Left lung (tissue), 4 donors: ENCODE measurements at regions not wholly inside any gene's neighbourhood (a gene's known extent, or its start where the extent isn't known, plus 50 kb on each side); places are given as distances from the start of the nearest gene placed in this dataset.

ENCODE experiments used
- ATAC-seq: fragments of 200-7000 bp; cut with Tn5 transposase; one replicate; pipeline ENCODE4 v1.9.1; 2020; ENCODE audit warnings: moderate library complexity
- DNase-seq, 4 donors: peaks; one replicate each; pipeline ENCODE4 v3.0.0-alpha.2; 2013 to 2020
- H3K27ac ChIP-seq, 2 donors: fragments of 200-600 bp; sonication (generic) in 1 of 2; one replicate each; pipeline versions ENCODE4 v1.5.0 to v1.8.0; 2020 to 2021
- H3K27me3 ChIP-seq, 2 donors: fragments of 200-600 bp; sonication (generic) in 1 of 2; one replicate each; pipeline versions ENCODE4 v1.5.0 to v1.8.0; 2020 to 2021
- H3K36me3 ChIP-seq, 2 donors: fragments of 200-600 bp; sonication (generic) in 1 of 2; one replicate each; pipeline versions ENCODE4 v1.5.0 to v1.8.0; 2020 to 2021
- H3K4me1 ChIP-seq, 2 donors: fragments of 200-600 bp; one replicate each; pipeline ENCODE4 v1.8.0; 2021
- H3K4me3 ChIP-seq, 2 donors: fragments of 200-600 bp; sonication (generic) in 1 of 2; one replicate each; pipeline versions ENCODE4 v1.5.0 to v1.8.0; 2020 to 2021; ENCODE audit warnings: mild to moderate bottlenecking in 1 of 2
- H3K9me3 ChIP-seq, 2 donors: fragments of 200-600 bp; sonication (generic) in 1 of 2; one replicate each; pipeline versions ENCODE4 v1.5.0 to v1.8.0; 2020 to 2021
- intact Hi-C, 2 donors: fragments of 100-400 bp; cut with DNase I; formaldehyde crosslinking; loops; one replicate each; pipeline versions ENCODE4 v1.11.2 to v1.14.2; 2022
- TF ChIP-seq, protein P1 (sequence below), 2 donors: fragments of 200-600 bp; sonication (generic) in 1 of 2; IDR thresholded peaks; one replicate each; pipeline versions ENCODE4 v1.5.0 to v1.8.0; 2021; ENCODE audit warnings: antibody characterized with exemption in 2 of 2
- donor health status: DM: no; HTN: yes; CAD: no.
- donor health status: DM: no; HTN: no; CAD: no.

DNA sequence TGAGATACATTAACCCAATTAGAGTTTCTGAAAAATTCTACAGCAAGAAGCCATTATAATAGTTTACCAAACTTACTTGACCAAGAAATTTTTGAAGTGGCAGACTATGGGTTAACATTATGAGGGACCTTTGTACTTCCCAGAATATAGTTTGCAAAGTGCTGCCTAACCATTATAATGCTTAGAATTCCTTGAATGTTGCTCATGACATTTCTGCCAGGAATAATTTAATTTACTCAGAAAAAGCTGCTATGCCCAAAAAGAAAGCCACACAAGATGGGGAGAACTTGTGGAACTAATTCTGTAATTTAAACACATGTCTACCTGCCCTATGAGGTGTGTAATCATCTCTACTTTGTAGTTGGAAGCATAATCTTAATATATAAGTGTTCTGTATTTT, 58.1 kb upstream of the MYCBP2 start:
- Histone ChIP-seq H3K27ac (no peak overlapping the region), H3K4me1 (no peaks in the 10 kb centered on the region), H3K4me3 (no peak overlapping the region), H3K36me3 (no peaks in the 10 kb centered on the region), H3K27me3 (no peaks in the 10 kb centered on the region), H3K9me3 (no peaks in the 10 kb centered on the region)
- TF ChIP-seq, protein P1, sequence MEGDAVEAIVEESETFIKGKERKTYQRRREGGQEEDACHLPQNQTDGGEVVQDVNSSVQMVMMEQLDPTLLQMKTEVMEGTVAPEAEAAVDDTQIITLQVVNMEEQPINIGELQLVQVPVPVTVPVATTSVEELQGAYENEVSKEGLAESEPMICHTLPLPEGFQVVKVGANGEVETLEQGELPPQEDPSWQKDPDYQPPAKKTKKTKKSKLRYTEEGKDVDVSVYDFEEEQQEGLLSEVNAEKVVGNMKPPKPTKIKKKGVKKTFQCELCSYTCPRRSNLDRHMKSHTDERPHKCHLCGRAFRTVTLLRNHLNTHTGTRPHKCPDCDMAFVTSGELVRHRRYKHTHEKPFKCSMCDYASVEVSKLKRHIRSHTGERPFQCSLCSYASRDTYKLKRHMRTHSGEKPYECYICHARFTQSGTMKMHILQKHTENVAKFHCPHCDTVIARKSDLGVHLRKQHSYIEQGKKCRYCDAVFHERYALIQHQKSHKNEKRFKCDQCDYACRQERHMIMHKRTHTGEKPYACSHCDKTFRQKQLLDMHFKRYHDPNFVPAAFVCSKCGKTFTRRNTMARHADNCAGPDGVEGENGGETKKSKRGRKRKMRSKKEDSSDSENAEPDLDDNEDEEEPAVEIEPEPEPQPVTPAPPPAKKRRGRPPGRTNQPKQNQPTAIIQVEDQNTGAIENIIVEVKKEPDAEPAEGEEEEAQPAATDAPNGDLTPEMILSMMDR (IDR thresholded peaks at IDR 0.05), result no peak
- ATAC-seq (no peak), DNase-seq (no peak)
- intact Hi-C loops, result no loop called here

DNA sequence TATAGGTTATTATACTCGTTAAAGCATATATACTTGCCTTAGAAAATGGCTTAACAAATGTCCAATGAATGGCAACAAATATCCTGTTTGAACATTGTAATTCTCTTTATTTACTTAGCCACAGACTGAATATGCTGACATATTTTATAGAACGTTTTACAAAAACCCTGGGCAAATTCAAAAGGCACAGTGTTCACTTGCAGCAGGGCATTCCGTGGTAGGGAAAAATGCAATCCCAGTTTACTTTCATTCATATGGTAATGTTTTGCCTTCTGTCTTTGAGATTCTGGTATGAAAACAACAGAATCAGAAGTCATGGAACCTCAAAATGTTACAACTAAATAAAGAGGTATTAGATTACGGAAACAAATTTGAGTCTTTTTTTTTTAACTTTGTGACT, 56.2 kb upstream of the MYCBP2 start:
- TF ChIP-seq, protein P1 (IDR thresholded peaks at IDR 0.05), result no peak

DNA sequence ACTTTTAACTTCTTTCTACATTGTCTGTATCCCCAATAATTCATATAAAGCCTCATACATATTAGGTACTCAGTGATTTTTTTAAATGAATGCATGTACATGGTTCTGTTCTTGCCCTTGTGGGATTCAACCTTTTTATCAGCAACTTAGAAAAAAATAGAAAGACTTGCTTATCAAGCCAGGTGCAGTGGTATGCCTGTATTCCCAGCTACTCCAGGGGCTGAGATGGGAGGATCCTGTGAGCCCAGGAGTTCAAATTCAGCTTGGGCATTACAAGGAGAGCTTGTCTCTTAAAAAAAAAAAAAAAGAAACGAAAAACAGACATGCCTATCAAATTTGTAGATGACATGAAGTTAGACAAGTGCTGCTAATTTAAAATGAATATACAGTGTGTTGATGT, 54.2 kb upstream of the MYCBP2 start:
- ATAC-seq (no peak), DNase-seq (no peak)
- TF ChIP-seq, protein P1 (IDR thresholded peaks at IDR 0.05), result no peak
- Histone ChIP-seq H3K36me3 (no peaks in the 10 kb centered on the region), H3K9me3 (no peaks in the 10 kb centered on the region), H3K4me3 (no peak overlapping the region), H3K4me1 (no peaks in the 10 kb centered on the region), H3K27me3 (no peaks in the 10 kb centered on the region), H3K27ac (no peak overlapping the region)
- intact Hi-C loops, result no loop called here

More for the DNA sequence above, 56.2 kb upstream of the MYCBP2 start:
- H3K4me3 ChIP-seq, result no peak overlapping the region
- H3K36me3 ChIP-seq, result no peaks in the 10 kb centered on the region
- H3K27me3 ChIP-seq, result no peaks in the 10 kb centered on the region
- DNase-seq, result no peak
- H3K9me3 ChIP-seq, result no peaks in the 10 kb centered on the region
- no peak overlapping the region for H3K27ac ChIP-seq
- intact Hi-C loops, result no loop called here
- ATAC-seq, result no peak
- no peaks in the 10 kb centered on the region for H3K4me1 ChIP-seq

DNA sequence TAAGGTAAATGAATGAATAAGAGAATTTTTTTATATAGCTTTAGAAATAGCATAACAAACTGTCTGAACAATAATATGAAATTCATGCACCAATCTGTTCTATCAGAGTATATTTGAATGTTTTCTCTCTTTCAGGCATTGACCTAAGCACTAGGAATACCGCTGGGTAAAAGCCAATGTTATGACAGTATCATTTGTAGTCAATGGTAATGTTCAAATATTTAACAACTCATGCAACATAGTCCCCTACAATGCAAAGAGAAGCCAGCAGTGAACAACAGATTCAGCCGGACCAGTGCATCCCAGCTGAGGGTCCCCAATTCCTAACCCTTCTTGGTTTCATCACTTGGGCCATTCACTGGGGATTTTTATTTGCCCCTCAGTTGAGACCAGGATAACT, 52.6 kb upstream of the MYCBP2 start:
- intact Hi-C loops, result no loop called here
- H3K36me3 ChIP-seq, result no peaks in the 10 kb centered on the region
- H3K27ac ChIP-seq, result no peak overlapping the region
- TF ChIP-seq, protein P1 (IDR thresholded peaks at IDR 0.05), result no peak
- no peaks in the 10 kb centered on the region for H3K27me3 ChIP-seq
- no peaks in the 10 kb centered on the region for H3K9me3 ChIP-seq
- no peak overlapping the region for H3K4me3 ChIP-seq
- DNase-seq, result no peak
- H3K4me1 ChIP-seq, result no peaks in the 10 kb centered on the region
- ATAC-seq, result no peak

DNA sequence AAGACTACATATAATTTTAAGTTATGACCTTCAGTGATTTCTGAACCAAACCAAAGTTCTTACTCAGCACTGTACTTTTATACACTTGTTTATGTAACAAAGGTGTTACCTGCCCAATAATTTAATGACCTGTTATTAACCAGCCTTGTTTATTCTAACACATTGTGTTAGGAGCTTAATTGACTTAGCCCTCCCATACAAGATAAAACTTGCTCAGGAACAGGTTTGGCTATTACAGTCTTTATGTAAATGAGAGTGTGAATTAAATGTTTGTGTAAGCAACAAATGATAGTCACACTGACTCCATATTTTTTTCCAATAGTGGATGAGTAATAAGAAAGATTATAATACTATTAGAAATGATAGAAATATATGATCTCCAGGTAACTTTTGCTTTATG, 51.8 kb upstream of the MYCBP2 start:
- Histone ChIP-seq H3K27me3 (no peaks in the 10 kb centered on the region), H3K4me1 (no peaks in the 10 kb centered on the region), H3K27ac (no peak overlapping the region), H3K9me3 (no peaks in the 10 kb centered on the region), H3K36me3 (no peaks in the 10 kb centered on the region), H3K4me3 (no peak overlapping the region)
- intact Hi-C loops, result no loop called here
- ATAC-seq (no peak), DNase-seq (no peak)
- TF ChIP-seq, protein P1 (IDR thresholded peaks at IDR 0.05), result no peak
